Right lung (tissue), 2 donors: ENCODE measurements at regions not wholly inside any gene's neighbourhood (a gene's known extent, or its start where the extent isn't known, plus 50 kb on each side); places are given as distances from the start of the nearest gene placed in this dataset.

Experiments used
- DNase-seq, 2 donors: peaks; one replicate each; pipeline ENCODE4 v3.0.0-alpha.2; 2013

GRCh38 chr7:40935435-40935834, 767.5 kb downstream of the INHBA start:
- DNase-seq, result no peak

- no peak for DNase-seq
Measured at GRCh38 chr7:40923626-40924025, 779.3 kb downstream of the INHBA start.

- no peak for DNase-seq
Measured at GRCh38 chr7:40922316-40922670, 780.6 kb downstream of the INHBA start.

GRCh38 chr7:40921589-40922315, 781.1 kb downstream of the INHBA start:
- DNase-seq, result no peak

- no peak for DNase-seq
Measured at GRCh38 chr7:40918701-40919271, 784.0 kb downstream of the SUGCT start.

DNA sequence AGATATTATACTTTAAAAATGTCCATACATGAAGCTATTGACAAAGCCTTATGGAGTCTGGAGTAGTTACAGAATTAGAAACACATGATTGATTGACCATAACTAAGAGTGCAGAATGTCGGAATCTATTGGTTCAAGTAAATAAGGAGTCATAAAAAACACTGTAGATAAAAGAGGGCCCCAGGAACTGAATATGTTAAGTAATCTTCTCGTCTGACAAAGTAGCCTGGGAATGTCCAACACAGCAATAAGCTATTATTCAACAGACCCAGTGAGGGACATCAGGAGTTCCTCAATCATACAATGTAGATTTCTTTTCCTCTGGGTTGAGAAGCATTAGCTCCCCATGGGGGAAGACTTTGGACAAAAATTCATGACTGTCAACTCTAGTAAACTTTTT, 782.0 kb downstream of the SUGCT start:
- no peak for DNase-seq

- DNase-seq, result no peak
Measured at GRCh38 chr7:40915071-40915470, 780.3 kb downstream of the SUGCT start.
